Neuronal stem cell (in vitro differentiated cells): ENCODE measurements at regions not wholly inside any gene's neighbourhood (a gene's known extent, or its start where the extent isn't known, plus 50 kb on each side); places are given as distances from the start of the nearest gene placed in this dataset.

Experiments used
- DNase-seq: peaks from one replicate; pipeline ENCODE4 v3.0.0-alpha.2; 2013; ENCODE audit warnings: low spot score
- H2AFZ ChIP-seq: one replicate; pipeline ENCODE4 v1.6.1; 2013; ENCODE audit warnings: mild to moderate bottlenecking, low read length, inconsistent platforms
- H2AK5ac ChIP-seq: 2 replicates; pipeline ENCODE4 v1.6.1; 2013; ENCODE audit warnings: low read depth, mild to moderate bottlenecking, inconsistent platforms, low read length, moderate library complexity, mixed read lengths
- H2BK120ac ChIP-seq: 2 replicates; pipeline ENCODE4 v1.6.1; 2013; ENCODE audit warnings: low read depth, mild to moderate bottlenecking, inconsistent platforms, low read length, moderate library complexity, mixed read lengths
- H2BK12ac ChIP-seq: one replicate; pipeline ENCODE4 v1.6.1; 2013; ENCODE audit warnings: low read length, inconsistent platforms
- H2BK15ac ChIP-seq: 2 replicates; pipeline ENCODE4 v1.6.1; 2013; ENCODE audit warnings: mild to moderate bottlenecking, low read length, inconsistent platforms, mixed read lengths
- H2BK5ac ChIP-seq: one replicate; pipeline ENCODE4 v1.6.1; 2013; ENCODE audit warnings: inconsistent platforms, mild to moderate bottlenecking, low read length, moderate library complexity
- H3K14ac ChIP-seq: one replicate; pipeline ENCODE4 v1.6.1; 2013; ENCODE audit warnings: low read length, inconsistent platforms
- H3K18ac ChIP-seq: 2 replicates; pipeline ENCODE4 v1.6.1; 2013; ENCODE audit warnings: low read length, inconsistent platforms
- H3K23ac ChIP-seq: 2 replicates; pipeline ENCODE4 v1.6.1; 2013; ENCODE audit warnings: low read depth, mild to moderate bottlenecking, mixed read lengths, low read length, inconsistent platforms; ENCODE audit not compliant: poor library complexity
- H3K27ac ChIP-seq: replicated peaks from 3 replicates; pipeline ENCODE4 v1.5.1; 2013; ENCODE audit warnings: low read length, inconsistent platforms
- H3K27me3 ChIP-seq, 3 experiments: 2 replicates each; pipeline ENCODE4 v1.6.1; 2013; ENCODE audit warnings: low read length in 3 of 3, mild to moderate bottlenecking in 2 of 3, inconsistent platforms in 1 of 3, low read depth in 1 of 3, mixed read lengths in 1 of 3, moderate library complexity in 1 of 3; ENCODE audit not compliant: control insufficient read depth in 3 of 3, insufficient read depth in 3 of 3
- H3K36me3 ChIP-seq, 2 donors: replicated peaks in 1 of 2; 2 replicates each; pipeline ENCODE4 v1.6.1; 2013; ENCODE audit warnings: low read length in 2 of 2; ENCODE audit not compliant: control insufficient read depth in 2 of 2, insufficient read depth in 2 of 2
- H3K4ac ChIP-seq: 2 replicates; pipeline ENCODE4 v1.6.1; 2013; ENCODE audit warnings: inconsistent platforms, mild to moderate bottlenecking, low read length, moderate library complexity
- H3K4me1 ChIP-seq, 2 donors: 1 replicate in 1 of 2; 2 replicates in 1 of 2; pipeline ENCODE4 v1.6.1; 2013; ENCODE audit warnings: low read length in 2 of 2, low read depth in 1 of 2; ENCODE audit not compliant: control insufficient read depth in 2 of 2, insufficient read depth in 1 of 2
- H3K4me2 ChIP-seq: one replicate; pipeline ENCODE4 v1.6.1; 2013; ENCODE audit warnings: mild to moderate bottlenecking, low read length, inconsistent platforms; ENCODE audit not compliant: insufficient read depth, poor library complexity, severe bottlenecking
- H3K4me3 ChIP-seq, 2 donors: 2 replicates each; pipeline ENCODE4 v1.5.1; 2013; ENCODE audit warnings: low read length in 2 of 2, mild to moderate bottlenecking in 2 of 2, inconsistent platforms in 1 of 2, moderate library complexity in 1 of 2
- H3K79me1 ChIP-seq: one replicate; pipeline ENCODE4 v1.6.1; 2013; ENCODE audit warnings: low read depth, mild to moderate bottlenecking, inconsistent platforms, low read length, moderate library complexity
- H3K9ac ChIP-seq: one replicate; pipeline ENCODE4 v1.6.1; 2013; ENCODE audit warnings: mild to moderate bottlenecking, low read depth, low read length, inconsistent platforms; ENCODE audit not compliant: poor library complexity
- H3K9me3 ChIP-seq, 2 donors: replicated peaks in 1 of 2; 2 replicates each; pipeline versions ENCODE3 to v1.6.1; 2013; ENCODE audit warnings: low read length in 2 of 2, mild to moderate bottlenecking in 2 of 2, inconsistent platforms in 1 of 2, low read depth in 1 of 2, mixed read lengths in 1 of 2, moderate library complexity in 1 of 2; ENCODE audit not compliant: control insufficient read depth in 2 of 2, insufficient read depth in 1 of 2
- H4K8ac ChIP-seq: one replicate; pipeline ENCODE4 v1.6.1; 2013; ENCODE audit warnings: low read depth, mild to moderate bottlenecking, inconsistent platforms, low read length, moderate library complexity
- H4K91ac ChIP-seq: one replicate; pipeline ENCODE4 v1.6.1; 2013; ENCODE audit warnings: low read length, low read depth, mild to moderate bottlenecking, inconsistent platforms; ENCODE audit not compliant: poor library complexity
- WGBS, 2 donors: extraction: QIAGEN DNeasy Blood & Tissue Kit; methylation state at CpG; one replicate each; pipeline ENCODE4 v1.1.7; 2013; ENCODE audit warnings: missing lambda C conversion rate in 2 of 2, mixed read lengths in 1 of 2; ENCODE audit not compliant: insufficient read length in 2 of 2, insufficient replicate concordance in 1 of 2; ENCODE audit errors: extremely low coverage in 2 of 2; 5-methylcytosine and 5-hydroxymethylcytosine counted together

DNA sequence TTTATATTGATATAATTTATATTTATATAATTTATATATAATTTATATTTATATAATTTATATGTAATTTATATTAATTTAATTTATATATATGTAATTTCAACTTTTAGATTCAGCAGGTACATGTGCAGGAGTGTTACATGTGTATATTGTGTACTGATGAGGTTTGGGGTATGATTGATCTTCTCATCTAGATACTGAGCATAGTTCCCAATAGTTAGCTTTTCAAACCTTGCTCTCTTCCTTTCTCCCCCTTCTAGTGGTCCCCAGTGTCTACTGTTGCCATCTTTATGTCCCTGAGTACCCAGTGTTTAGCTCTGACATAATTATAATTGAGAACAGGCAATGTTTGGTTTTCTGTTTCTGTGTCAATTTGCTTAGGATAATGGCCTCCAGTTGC, 1335.3 kb upstream of the CDH2 start:
- Histone ChIP-seq H2BK5ac (no peak overlapping the region), H2BK120ac (no peak overlapping the region), H3K27me3 (no peaks in the 10 kb centered on the region), H3K9ac (no peak overlapping the region), H4K8ac (no peak overlapping the region), H2AK5ac (no peak overlapping the region), H3K23ac (no peak overlapping the region), H3K4me2 (no peak overlapping the region), H3K4ac (no peak overlapping the region), H3K4me1 (no peaks in the 10 kb centered on the region), H3K9me3 (peaks cover 0 to 2% of the 10 kb centered on the region in 2 donors), H3K18ac (no peak overlapping the region), H3K14ac (no peak overlapping the region), H3K79me1 (no peaks in the 10 kb centered on the region), H4K91ac (no peak overlapping the region), H3K36me3 (no peaks in the 10 kb centered on the region), H3K4me3 (no peak overlapping the region), H2BK12ac (no peak overlapping the region), H2BK15ac (no peak overlapping the region), H3K27ac (no peak overlapping the region), H2AFZ (no peak overlapping the region)
- DNase-seq: no peak

DNA sequence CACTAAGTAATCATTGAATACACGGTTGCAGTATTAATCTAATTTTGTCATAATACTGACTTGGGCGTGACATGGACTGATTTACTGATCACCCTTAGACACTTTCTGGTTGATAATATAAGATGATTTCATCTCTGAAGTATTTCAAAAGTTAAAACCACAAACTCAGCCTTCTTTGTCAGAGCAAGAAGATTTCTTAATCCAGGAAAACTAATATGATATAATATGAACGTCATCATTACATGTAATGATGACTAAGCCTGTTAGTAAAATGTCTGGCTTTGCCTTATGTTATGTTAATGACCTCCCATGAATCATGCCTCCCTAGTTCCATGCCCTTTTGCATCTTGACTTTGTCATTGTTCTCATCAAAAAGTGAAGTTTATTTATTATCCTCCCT, 1325.0 kb upstream of the CDH2 start:
- no peak overlapping the region for H4K91ac ChIP-seq
- H3K36me3 ChIP-seq: no peaks in the 10 kb centered on the region
- H3K79me1 ChIP-seq: no peaks in the 10 kb centered on the region
- no peak overlapping the region for H3K4me2 ChIP-seq
- H2BK120ac ChIP-seq: no peak overlapping the region
- no peak overlapping the region for H3K27ac ChIP-seq
- no peak overlapping the region for H3K23ac ChIP-seq
- H3K14ac ChIP-seq: no peak overlapping the region
- H3K4ac ChIP-seq: no peak overlapping the region
- no peak overlapping the region for H2BK5ac ChIP-seq
- no peak overlapping the region for H3K9ac ChIP-seq
- H2AK5ac ChIP-seq: no peak overlapping the region
- H3K9me3 ChIP-seq: no peaks in the 10 kb centered on the region
- peak overlapping the region; percentile 41 for H2AFZ ChIP-seq
- H2BK12ac ChIP-seq: no peak overlapping the region
- no CpG with 5 or more reads among the region's 3 CpGs for WGBS, 2 donors
- no peak overlapping the region for H4K8ac ChIP-seq
- no peaks in the 10 kb centered on the region for H3K4me1 ChIP-seq
- H2BK15ac ChIP-seq: no peak overlapping the region
- no peak for DNase-seq
- no peak overlapping the region for H3K18ac ChIP-seq
- H3K27me3 ChIP-seq: no peaks in the 10 kb centered on the region
- H3K4me3 ChIP-seq: no peak overlapping the region

DNA sequence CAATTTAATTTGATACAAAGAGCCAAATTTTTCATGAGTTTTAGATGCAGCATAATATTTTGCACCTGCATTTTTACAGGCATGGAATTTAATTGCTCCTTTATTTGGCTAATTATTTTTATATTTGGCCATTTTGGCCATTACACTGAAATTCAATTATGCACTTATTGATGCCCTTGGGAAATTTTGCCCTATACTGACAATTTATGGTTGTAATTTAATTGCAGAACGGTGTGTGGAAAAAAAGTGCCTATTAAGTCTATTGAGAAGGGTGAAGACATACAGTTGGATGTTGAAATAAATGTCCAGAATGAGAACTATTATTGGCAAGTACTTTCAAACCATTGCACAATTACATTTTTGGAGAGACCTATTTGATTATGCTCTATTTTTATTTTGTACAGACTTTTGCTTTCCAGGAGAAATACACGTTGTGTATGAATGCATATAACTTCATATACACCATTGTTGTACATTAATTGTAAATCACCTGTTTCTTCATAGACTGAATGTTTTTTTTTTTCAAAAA, 1319.3 kb upstream of the CDH2 start:
- no CpG with 5 or more reads among the region's 2 CpGs for WGBS, 2 donors
- Histone ChIP-seq H3K36me3 (no peaks in the 10 kb centered on the region), H2AK5ac (no peak overlapping the region), H4K91ac (no peak overlapping the region), H3K4ac (no peak overlapping the region), H2BK120ac (no peak overlapping the region), H3K14ac (no peak overlapping the region), H2AFZ (no peak overlapping the region), H3K79me1 (no peaks in the 10 kb centered on the region), H3K4me3 (no peak overlapping the region), H3K4me2 (no peak overlapping the region), H2BK5ac (no peak overlapping the region), H4K8ac (no peak overlapping the region), H3K27ac (no peak overlapping the region), H3K27me3 (no peaks in the 10 kb centered on the region), H3K4me1 (peaks cover 0 to 6% of the 10 kb centered on the region in 2 donors), H3K9me3 (no peaks in the 10 kb centered on the region), H3K23ac (no peak overlapping the region), H3K9ac (no peak overlapping the region), H2BK15ac (no peak overlapping the region), H3K18ac (no peak overlapping the region), H2BK12ac (no peak overlapping the region)
- no peak for DNase-seq

DNA sequence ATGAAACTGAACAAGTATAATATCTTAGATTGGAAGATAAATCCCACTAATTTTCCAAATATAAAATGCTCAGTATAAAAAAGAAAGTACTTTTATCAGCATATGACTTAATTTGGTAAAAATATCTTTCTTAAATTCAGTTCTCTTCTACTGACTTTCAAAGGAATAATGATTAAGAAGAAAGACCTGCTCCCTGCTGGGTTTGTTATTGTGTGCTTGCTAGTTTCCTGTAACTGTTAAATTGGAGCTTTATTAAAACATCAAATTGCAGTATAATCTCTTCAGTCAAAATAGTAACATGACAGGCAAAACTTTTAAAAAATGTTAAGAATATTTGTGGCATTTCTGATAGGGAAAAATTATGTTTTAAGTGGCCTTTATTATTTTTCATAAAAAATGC, 1317.4 kb upstream of the CDH2 start:
- no peak overlapping the region for H3K4ac ChIP-seq
- H3K27me3 ChIP-seq: no peaks in the 10 kb centered on the region
- no peak overlapping the region for H2BK5ac ChIP-seq
- H3K9ac ChIP-seq: no peak overlapping the region
- peak overlapping the region; percentile 24 for H2AFZ ChIP-seq
- no peak overlapping the region for H4K8ac ChIP-seq
- no peak overlapping the region for H4K91ac ChIP-seq
- peaks cover 0 to 6% of the 10 kb centered on the region in 2 donors for H3K4me1 ChIP-seq
- H3K23ac ChIP-seq: no peak overlapping the region
- H3K4me3 ChIP-seq: no peak overlapping the region
- no peak overlapping the region for H2BK15ac ChIP-seq
- H3K36me3 ChIP-seq: no peaks in the 10 kb centered on the region
- DNase-seq: no peak
- no peak overlapping the region for H2AK5ac ChIP-seq
- H3K27ac ChIP-seq: no peak overlapping the region
- no peak overlapping the region for H3K18ac ChIP-seq
- H3K14ac ChIP-seq: no peak overlapping the region
- H3K9me3 ChIP-seq: no peaks in the 10 kb centered on the region
- no peaks in the 10 kb centered on the region for H3K79me1 ChIP-seq
- H3K4me2 ChIP-seq: no peak overlapping the region
- H2BK120ac ChIP-seq: no peak overlapping the region
- no peak overlapping the region for H2BK12ac ChIP-seq
